ENCODE measurements at regions not wholly inside any gene's neighbourhood (a gene's known extent, or its start where the extent isn't known, plus 50 kb on each side); places are given as distances from the start of the nearest gene placed in this dataset.
A peak's percentile ranks its signal among the peaks of the same experiment; 100 is the strongest.
"Not testable (repeated sequence)": the region's sequence is repeated elsewhere in the genome, so short reads cannot be mapped to it uniquely, and the experiment has no call there.

DNA sequence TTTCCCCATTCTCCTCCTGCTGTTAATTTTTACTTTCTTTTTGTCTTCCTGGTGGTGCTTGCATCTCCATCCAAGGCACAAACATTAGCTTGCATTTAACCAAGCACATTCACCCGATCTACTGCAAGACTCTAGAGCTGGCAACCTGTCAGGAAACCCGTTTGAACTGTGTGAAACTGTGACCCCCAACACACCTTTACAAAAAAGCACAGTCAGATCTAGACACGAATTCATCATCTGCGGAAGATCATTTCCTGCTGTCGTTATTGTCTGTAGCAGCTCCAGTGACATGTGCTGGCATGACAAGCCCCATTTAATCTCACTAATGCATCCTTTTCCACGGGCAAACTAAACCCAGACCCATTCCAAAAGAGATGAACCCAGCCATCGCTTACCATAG lies 340.5 kb downstream of the VRK1 start:
- DNase-seq, result no peak
- peaks cover 51% of the 10 kb centered on the region for H3K9me3 Mint-ChIP-seq
- H3K4me1 Mint-ChIP-seq (ENCODE audit: low read depth), result no peaks in the 10 kb centered on the region; the same call in 1 of the 2 replicates
- peaks cover 1% of the 10 kb centered on the region for H3K27me3 Mint-ChIP-seq (ENCODE audit: insufficient read depth)
- H3K27ac Mint-ChIP-seq, result no peak overlapping the region
- peak overlapping the region; percentile 68; the same call in 1 of the 2 replicates for H3K4me3 Mint-ChIP-seq
- TF ChIP-seq, protein P1, sequence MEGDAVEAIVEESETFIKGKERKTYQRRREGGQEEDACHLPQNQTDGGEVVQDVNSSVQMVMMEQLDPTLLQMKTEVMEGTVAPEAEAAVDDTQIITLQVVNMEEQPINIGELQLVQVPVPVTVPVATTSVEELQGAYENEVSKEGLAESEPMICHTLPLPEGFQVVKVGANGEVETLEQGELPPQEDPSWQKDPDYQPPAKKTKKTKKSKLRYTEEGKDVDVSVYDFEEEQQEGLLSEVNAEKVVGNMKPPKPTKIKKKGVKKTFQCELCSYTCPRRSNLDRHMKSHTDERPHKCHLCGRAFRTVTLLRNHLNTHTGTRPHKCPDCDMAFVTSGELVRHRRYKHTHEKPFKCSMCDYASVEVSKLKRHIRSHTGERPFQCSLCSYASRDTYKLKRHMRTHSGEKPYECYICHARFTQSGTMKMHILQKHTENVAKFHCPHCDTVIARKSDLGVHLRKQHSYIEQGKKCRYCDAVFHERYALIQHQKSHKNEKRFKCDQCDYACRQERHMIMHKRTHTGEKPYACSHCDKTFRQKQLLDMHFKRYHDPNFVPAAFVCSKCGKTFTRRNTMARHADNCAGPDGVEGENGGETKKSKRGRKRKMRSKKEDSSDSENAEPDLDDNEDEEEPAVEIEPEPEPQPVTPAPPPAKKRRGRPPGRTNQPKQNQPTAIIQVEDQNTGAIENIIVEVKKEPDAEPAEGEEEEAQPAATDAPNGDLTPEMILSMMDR (IDR thresholded peaks at IDR 0.05), result no peak
- no peaks in the 10 kb centered on the region for H3K36me3 Mint-ChIP-seq (ENCODE audit: low read depth)

DNA sequence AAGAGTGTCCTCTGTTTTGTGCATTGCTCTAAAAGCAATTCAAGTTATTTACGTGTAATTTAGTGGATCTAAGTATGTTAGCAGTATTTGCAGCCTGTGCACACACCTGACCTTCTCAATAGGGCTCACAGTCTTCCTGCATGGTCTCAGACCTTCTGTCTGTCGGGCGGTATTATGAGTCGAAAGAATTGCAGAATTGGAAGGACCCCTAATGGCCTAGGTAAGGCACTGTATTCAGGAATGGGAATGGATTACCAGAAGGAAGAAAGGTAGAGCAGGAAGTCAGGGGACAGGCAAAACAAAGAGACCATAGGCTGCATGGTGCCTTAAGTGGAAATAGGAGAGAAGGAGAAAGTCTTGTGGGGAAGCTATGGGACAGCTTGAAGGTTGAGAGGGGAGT lies 341.6 kb downstream of the VRK1 start:
- H3K36me3 Mint-ChIP-seq (ENCODE audit: low read depth), result no peaks in the 10 kb centered on the region
- H3K27me3 Mint-ChIP-seq (ENCODE audit: insufficient read depth), result peaks cover 1% of the 10 kb centered on the region
- DNase-seq, result no peak
- no peak overlapping the region for H3K4me3 Mint-ChIP-seq
- peaks cover 46% of the 10 kb centered on the region for H3K9me3 Mint-ChIP-seq
- TF ChIP-seq, protein P1 (IDR thresholded peaks at IDR 0.05), result no peak
- no peaks in the 10 kb centered on the region; the same call in 1 of the 2 replicates for H3K4me1 Mint-ChIP-seq (ENCODE audit: low read depth)
- H3K27ac Mint-ChIP-seq, result no peak overlapping the region

DNA sequence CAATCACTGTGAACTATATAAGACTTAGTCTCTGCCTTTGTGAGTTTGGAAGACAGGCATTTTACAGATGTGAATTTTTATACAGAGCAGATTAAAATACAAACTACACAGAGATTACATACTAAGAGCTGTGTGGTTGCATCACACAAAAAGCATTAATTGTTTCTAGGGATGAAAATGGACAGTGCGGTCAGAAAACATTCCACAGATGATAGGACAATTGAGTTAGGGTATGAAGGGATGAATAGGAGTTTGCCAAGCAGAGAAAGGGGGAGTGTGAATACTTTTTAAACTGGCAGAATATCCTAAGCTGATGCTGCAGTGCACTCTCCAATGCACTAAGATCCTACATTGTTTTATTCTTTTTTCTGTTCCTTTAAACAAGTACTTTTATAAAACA lies 345.8 kb downstream of the VRK1 start:
- H3K9me3 Mint-ChIP-seq, result peaks cover 22% of the 10 kb centered on the region
- H3K36me3 Mint-ChIP-seq (ENCODE audit: low read depth), result no peaks in the 10 kb centered on the region
- H3K27ac Mint-ChIP-seq, result no peak overlapping the region
- TF ChIP-seq, protein P1 (IDR thresholded peaks at IDR 0.05), result no peak
- H3K27me3 Mint-ChIP-seq (ENCODE audit: insufficient read depth), result peaks cover 3% of the 10 kb centered on the region
- no peak for DNase-seq
- H3K4me1 Mint-ChIP-seq (ENCODE audit: low read depth), result no peaks in the 10 kb centered on the region; the same call in 1 of the 2 replicates
- no peak overlapping the region for H3K4me3 Mint-ChIP-seq

DNA sequence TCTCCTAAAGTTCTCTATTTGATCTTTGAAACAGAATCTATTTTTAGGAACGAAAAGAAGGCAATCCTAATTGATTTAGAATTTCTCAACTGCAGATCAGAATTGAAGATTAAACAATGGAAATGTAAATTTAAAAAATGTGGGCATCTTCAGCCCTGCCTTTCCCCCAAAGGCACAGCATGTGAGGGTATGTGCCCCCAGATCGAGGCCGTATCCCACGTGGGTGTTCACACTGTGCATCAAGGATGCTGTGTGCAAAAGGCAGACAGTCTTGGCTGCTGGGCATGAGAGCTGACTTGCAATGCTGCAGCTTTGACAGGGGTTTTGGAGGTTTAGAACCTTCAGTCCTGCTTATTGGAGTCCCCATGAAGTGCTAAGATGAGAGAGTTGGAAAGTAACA lies 346.3 kb downstream of the VRK1 start:
- no peak for DNase-seq
- H3K27ac Mint-ChIP-seq, result no peak overlapping the region
- peaks cover 2% of the 10 kb centered on the region for H3K27me3 Mint-ChIP-seq (ENCODE audit: insufficient read depth)
- no peaks in the 10 kb centered on the region for H3K36me3 Mint-ChIP-seq (ENCODE audit: low read depth)
- H3K4me3 Mint-ChIP-seq, result no peak overlapping the region
- peaks cover 24% of the 10 kb centered on the region for H3K9me3 Mint-ChIP-seq
- H3K4me1 Mint-ChIP-seq (ENCODE audit: low read depth), result no peaks in the 10 kb centered on the region; the same call in 1 of the 2 replicates
- TF ChIP-seq, protein P1 (IDR thresholded peaks at IDR 0.05), result no peak

DNA sequence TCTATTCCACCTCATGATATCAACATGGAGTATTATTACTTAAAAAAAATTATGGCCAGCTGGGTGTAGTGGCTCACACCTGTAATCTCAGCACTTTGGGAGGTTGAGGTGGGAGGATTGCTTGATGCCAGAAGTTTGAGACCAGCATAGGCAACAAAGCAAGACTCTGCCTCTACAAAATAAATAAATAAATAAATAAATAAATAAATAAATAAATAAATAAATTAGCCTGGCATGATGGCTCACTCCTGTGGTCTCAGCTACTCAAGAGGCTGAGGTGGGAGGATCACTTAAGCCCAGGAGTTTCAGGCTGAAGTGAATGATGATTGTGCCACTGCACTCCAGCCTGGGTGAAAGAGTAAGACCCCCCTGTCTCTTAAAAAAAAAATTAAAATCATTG lies 350.8 kb downstream of the VRK1 start:
- H3K4me3 Mint-ChIP-seq; H3K4me1 Mint-ChIP-seq (ENCODE audit: low read depth); H3K27me3 Mint-ChIP-seq (ENCODE audit: insufficient read depth); H3K36me3 Mint-ChIP-seq (ENCODE audit: low read depth); DNase-seq; H3K27ac Mint-ChIP-seq: not testable (repeated sequence)
- peaks cover 45% of the 10 kb centered on the region for H3K9me3 Mint-ChIP-seq

DNA sequence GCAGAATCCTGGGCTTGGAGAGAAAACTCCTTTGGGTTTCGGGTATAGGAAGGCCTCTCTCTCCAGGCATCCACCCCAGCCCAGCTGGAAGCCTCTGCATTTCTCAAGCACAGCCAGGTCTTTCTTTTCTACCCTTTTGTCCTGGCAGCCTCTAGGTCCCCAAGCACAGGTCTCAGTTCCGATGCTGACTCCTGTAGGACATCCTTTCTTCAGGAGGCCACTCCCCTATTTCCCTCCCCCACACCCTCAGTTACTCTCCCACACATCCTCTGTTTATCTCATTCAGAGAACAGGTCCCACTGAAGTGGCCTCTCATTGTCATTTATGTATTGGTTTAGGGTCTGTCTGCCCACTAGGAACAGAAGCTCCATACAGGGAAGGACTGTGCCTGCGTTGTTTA lies 352.6 kb downstream of the VRK1 start:
- TF ChIP-seq, protein P1 (IDR thresholded peaks at IDR 0.05), result no peak
- peaks cover 1% of the 10 kb centered on the region; the same call in 1 of the 2 replicates for H3K27me3 Mint-ChIP-seq (ENCODE audit: insufficient read depth)
- no peak overlapping the region for H3K27ac Mint-ChIP-seq
- DNase-seq, result no peak
- no peaks in the 10 kb centered on the region; the same call in 1 of the 2 replicates for H3K4me1 Mint-ChIP-seq (ENCODE audit: low read depth)
- H3K4me3 Mint-ChIP-seq, result no peak overlapping the region
- H3K36me3 Mint-ChIP-seq (ENCODE audit: low read depth), result no peaks in the 10 kb centered on the region; the same call in 1 of the 2 replicates
- peaks cover 45% of the 10 kb centered on the region for H3K9me3 Mint-ChIP-seq
